ENCODE measurements at regions not wholly inside any gene's neighbourhood (a gene's known extent, or its start where the extent isn't known, plus 50 kb on each side); places are given as distances from the start of the nearest gene placed in this dataset.

GRCh38 chr5:145162626-145163025 is 672.5 kb downstream of the PRELID2 start (continued):
- no peak for TF ChIP-seq TSHZ2 (CRISPR knock-in tag; IDR thresholded peaks at IDR 0.05)
- TF ChIP-seq TCF4 (CRISPR knock-in tag; IDR thresholded peaks at IDR 0.05; ENCODE audit: borderline replicate concordance) = no peak

- TF ChIP-seq GLIS3 (CRISPR knock-in tag; IDR thresholded peaks at IDR 0.05) (no peak), ESRRG (CRISPR knock-in tag; IDR thresholded peaks at IDR 0.05) (no peak), SNAI2 (CRISPR knock-in tag; IDR thresholded peaks at IDR 0.05) (no peak), POU6F1 (CRISPR knock-in tag; IDR thresholded peaks at IDR 0.05; ENCODE audit: borderline replicate concordance, low read depth) (no peak), RARB (CRISPR knock-in tag; IDR thresholded peaks at IDR 0.05) (no peak), ARNTL (CRISPR knock-in tag; IDR thresholded peaks at IDR 0.05; ENCODE audit: borderline replicate concordance, low read depth) (no peak), OSR1 (CRISPR knock-in tag; IDR thresholded peaks at IDR 0.05) (no peak), TCF4 (CRISPR knock-in tag; IDR thresholded peaks at IDR 0.05; ENCODE audit: borderline replicate concordance) (no peak), PATZ1 (CRISPR knock-in tag; IDR thresholded peaks at IDR 0.05; ENCODE audit: borderline replicate concordance) (no peak), ZNF565 (CRISPR knock-in tag; conservative IDR thresholded peaks at IDR 0.05; ENCODE audit: low read depth) (no peak)
- no peak for ATAC-seq
Measured at GRCh38 chr5:145161391-145161790, 673.8 kb downstream of the PRELID2 start.

GRCh38 chr5:145160679-145161078 is 674.5 kb downstream of the PRELID2 start:
- TF ChIP-seq RARB (CRISPR knock-in tag; IDR thresholded peaks at IDR 0.05) = no peak
- TF ChIP-seq ARNTL (CRISPR knock-in tag; IDR thresholded peaks at IDR 0.05; ENCODE audit: borderline replicate concordance, low read depth) = no peak
- TF ChIP-seq ISL1 (CRISPR knock-in tag; IDR thresholded peaks at IDR 0.05) = no peak
- no peak for TF ChIP-seq SNAI2 (CRISPR knock-in tag; IDR thresholded peaks at IDR 0.05)
- ATAC-seq = no peak

GRCh38 chr5:145158730-145159129 is 676.4 kb downstream of the PRELID2 start:
- TF ChIP-seq ZC3H10 (CRISPR knock-in tag; IDR thresholded peaks at IDR 0.05) (no peak), OSR1 (CRISPR knock-in tag; IDR thresholded peaks at IDR 0.05) (no peak), CSRNP3 (CRISPR knock-in tag; IDR thresholded peaks at IDR 0.05) (no peak), PATZ1 (CRISPR knock-in tag; IDR thresholded peaks at IDR 0.05; ENCODE audit: borderline replicate concordance) (no peak), TOX (CRISPR knock-in tag; IDR thresholded peaks at IDR 0.05; ENCODE audit: borderline replicate concordance) (no peak), BACH2 (CRISPR knock-in tag; IDR thresholded peaks at IDR 0.05; ENCODE audit: borderline replicate concordance) (no peak), SNAI2 (CRISPR knock-in tag; IDR thresholded peaks at IDR 0.05) (no peak), ARNTL (CRISPR knock-in tag; IDR thresholded peaks at IDR 0.05; ENCODE audit: borderline replicate concordance, low read depth) (no peak), ISL1 (CRISPR knock-in tag; IDR thresholded peaks at IDR 0.05) (no peak), TSHZ2 (CRISPR knock-in tag; IDR thresholded peaks at IDR 0.05) (no peak), ZNF70 (CRISPR knock-in tag; IDR thresholded peaks at IDR 0.05) (no peak), ZFP30 (CRISPR knock-in tag; IDR thresholded peaks at IDR 0.05) (no peak), PPARA (CRISPR knock-in tag; IDR thresholded peaks at IDR 0.05; ENCODE audit: borderline replicate concordance) (no peak)
- ATAC-seq = no peak
